HG03066 (cell line): ENCODE measurements at regions not wholly inside any gene's neighbourhood (a gene's known extent, or its start where the extent isn't known, plus 50 kb on each side); places are given as distances from the start of the nearest gene placed in this dataset.

Source experiments
- ATAC-seq: cut with Tn5 transposase; IDR thresholded peaks from one replicate; pipeline ENCODE4 v1.9.1; 2021; ENCODE audit warnings: low read depth; ENCODE audit not compliant: unreplicated experiment

DNA sequence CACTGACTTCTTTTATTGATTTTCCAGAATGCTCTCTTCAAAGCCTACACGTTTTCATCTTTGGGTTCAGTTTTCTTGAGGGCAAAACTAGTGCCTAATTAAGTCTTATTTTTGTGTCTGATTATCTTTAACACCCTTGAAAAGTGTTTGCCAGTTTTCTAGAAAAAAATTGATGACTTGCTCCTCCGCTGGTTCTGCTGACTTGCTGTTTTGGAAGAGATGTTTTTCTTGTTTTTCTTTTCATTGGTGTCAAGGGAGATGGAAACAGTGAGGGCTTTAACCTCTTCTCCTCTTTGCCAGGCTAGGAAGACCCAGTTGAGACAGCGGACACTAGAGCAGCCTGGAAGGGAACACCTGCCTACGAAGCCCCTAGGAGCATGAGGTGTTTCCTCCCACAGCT, 123.7 kb upstream of the EEPD1 start:
- no peak for ATAC-seq

DNA sequence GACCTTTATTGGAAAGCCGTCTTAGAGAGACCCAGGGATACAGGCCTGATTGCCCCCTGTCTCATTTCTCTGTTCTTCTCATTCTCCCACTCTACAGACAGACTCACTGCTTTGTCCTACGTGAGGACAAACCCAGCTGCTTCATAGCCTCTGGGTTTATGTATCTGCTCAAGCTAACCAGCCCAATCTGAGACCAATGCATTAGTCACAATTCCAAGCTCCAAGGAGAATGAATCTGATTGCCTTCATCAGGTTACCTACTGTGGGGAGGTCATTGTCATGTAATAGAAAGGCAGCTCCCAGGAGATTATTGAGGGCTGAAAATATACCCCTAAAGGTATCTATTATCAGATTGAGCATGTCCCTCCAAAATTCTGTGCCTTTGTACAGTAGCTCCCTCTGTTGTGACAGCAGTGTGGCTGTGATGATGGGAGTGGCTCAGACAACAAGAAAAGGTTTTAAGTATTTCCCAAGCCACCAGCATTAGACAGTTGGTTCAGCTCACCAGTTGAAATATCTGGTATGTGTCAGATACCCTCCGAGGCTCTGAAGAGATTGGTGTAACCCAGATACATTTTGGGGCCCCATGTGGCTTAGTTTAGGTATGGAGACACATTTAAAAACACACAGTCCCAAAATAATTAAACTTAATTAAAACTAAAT, 123.1 kb upstream of the EEPD1 start:
- ATAC-seq = no peak

DNA sequence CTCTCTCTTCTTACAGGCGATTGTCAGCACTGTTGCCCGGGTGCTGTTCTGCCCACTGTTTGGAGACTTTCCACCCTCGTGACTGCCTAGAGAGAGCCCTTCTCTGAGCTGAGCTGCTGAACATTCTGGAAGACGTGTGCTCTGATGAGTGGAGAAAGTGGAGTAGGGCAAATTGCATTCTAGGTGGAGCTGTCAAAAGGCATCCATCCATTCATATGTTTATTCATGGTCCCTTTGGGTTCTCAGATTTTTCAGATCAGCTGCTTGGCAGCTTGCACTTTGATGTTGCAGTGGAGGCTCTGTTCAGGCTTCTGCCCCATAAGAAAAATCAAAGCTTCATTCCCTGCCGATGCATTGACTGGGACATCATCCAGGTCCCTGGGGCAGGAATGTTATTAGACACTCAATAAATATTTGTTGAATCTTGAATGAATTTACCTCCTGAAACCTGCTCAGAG, 120.7 kb upstream of the EEPD1 start:
- ATAC-seq = no peak

DNA sequence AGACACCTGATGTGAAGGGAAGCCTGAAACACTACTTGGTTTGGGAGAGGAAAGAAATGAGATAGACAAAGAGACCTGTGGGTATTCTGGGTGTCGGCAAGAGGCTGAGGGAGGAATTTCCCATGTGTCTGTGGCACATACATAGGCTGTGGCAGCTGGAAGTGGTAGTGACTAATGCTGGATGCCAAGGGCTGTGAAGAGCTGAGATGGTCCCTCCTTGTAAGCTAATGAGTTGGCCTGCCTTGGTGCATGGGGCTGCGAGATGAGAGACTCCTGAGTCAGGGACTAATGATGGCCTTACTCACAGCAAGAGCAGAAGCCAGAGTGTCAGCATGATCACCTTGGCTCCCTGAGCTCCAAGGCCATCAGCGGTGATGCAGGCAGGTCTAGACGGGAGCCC, 119.0 kb upstream of the EEPD1 start:
- ATAC-seq = no peak

DNA sequence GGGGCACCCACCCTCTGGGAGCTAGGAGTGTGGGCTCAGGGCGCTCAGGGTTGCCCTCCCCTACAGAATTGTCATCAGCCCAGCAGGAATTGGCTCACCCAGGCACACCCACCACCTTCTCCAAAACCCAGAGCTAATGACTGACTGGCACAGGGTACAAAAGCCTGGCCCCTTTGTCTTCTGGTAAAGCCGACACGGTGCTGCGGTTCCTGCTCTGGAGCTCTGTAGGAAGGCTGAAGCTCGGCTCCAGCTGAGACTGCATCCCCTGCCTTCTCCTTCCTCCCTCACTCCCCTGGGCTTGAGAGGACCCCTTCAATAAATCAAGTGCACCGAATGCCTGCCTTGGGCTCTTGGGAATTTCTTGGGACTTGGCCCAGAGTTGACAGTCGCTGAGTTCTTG, 117.9 kb upstream of the EEPD1 start:
- ATAC-seq = no peak

DNA sequence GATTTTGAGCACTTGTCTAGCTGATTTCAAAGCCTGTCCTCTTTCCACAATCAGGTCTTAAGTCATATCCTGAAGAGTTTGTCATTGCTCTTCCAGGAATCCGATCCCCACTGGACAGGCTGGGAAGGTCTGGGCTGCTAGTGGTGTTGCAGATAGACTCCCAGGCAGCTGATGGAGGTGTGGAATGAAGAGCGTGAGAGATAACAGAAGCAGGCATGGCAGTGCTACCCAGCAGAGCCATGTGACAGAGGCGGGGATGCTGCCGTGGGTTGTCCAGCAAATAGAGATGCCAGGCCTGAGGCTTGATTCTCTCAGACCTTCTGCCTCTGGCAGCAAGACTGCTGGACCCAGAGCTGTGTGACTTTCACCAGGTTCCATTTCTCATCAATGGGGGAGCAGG, 116.5 kb upstream of the EEPD1 start:
- no peak for ATAC-seq

DNA sequence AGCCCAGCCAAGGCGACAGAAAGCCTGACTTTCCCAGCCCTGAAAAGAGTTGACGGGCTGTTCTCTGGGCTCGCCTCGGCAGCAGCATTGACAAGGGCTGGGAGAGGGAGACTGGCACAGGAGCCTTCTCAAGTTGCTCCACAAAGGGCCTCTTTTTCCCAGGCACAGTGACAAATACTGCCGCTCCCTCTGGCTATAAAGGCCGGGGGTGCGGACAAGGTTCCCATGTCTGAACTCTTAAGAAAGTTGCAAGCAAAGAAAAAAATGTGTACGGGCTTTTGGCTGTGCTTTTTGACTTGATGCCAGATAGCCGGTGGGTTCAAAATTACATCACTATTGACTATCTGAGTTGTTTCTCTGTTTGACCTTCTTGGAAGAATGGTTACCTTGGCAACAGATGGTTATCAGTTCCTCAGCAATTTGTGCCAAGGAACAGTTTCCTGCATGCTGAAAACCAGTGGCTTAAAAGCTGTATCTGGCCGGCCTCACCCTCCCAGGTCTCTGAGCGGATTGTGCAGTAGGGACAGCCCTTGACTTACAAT, 115.9 kb upstream of the EEPD1 start:
- no peak for ATAC-seq

DNA sequence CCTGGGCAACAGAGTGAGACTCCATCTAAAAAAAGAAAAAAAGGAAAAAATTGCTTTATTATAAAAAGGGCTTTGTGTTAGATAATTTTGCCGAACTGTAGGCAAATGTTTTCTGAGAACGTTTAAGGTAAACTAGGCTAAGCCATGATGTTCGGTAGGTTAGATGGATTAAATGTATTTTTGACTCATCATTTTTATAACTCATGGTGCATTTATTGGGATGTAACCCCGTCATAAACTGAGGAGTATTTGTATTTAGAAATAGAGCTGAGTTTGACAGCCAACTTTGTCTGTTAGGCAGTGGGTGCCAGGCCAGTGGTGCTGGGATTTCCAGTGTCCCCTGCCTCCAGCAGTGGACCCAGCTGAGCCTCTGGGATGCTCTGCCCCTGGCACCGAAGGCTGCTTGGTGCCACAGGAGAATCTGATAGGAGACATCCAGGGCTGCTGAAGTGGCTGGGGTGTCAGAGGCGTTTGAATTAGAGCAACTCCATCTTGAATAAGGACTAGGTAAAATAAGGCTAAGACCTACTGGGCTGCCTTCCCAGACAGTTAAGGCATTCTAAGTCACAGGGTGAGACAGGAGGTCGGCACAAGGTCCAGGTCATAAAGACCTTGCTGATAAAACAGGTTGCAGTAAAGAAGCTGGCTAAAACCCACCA, 114.9 kb upstream of the EEPD1 start:
- ATAC-seq = no peak

DNA sequence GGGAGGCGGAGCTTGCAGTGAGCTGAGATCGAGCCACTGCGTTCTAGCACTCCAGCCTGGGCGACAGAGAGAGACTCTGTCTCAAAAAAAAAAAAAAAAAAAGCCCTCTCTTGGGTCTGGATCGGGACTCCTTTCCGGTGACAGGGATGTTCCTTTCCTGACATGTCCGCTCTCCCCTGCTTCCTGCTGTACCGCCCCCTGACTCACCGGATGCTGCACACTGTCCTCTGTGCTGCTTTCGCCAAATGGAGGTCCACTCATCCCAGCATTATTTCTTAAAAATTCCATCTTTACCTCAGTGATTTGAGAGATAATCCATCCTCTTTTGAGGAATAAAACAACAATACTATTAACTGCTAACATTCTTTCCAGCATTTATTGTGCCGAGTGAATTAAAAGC, 113.8 kb upstream of the EEPD1 start:
- ATAC-seq = no peak

DNA sequence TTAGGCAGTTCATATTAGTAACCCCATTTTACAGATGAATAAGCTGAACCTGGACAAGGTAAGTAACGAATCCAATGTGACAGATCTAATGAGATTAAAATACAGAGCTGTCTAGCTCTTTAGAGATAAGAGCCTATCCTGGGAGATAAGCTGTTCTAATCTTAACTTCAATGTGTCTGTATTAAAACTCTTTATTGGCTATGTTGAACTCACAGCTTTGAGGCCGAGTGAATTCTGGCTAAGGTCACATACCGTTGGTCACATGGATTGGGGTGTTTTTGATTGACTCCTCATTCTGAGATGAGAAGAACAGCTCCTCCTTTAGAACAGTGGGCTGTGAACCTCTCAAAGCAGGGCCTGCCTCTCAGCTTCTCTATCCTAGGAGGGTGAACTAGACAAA, 113.4 kb upstream of the EEPD1 start:
- ATAC-seq = no peak

DNA sequence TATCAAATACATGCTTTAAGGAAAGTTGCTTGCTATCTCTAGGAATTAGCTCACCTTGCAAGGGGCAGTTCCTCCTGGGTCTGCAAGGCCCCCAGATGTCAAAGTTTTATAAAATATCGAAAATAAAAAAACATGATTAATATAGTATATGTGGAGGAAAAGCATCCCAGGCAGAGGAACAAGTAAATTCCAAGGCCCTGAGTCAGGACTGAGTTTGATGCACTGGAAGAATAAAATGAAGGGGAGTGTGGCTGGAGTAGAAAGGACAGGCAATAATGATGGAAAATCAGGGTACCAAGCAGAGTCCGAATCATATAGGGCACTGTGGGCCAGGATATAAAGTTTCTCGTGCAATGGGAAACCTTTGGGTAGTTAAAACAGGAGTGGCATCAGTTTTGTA, 112.4 kb upstream of the EEPD1 start:
- ATAC-seq = no peak

DNA sequence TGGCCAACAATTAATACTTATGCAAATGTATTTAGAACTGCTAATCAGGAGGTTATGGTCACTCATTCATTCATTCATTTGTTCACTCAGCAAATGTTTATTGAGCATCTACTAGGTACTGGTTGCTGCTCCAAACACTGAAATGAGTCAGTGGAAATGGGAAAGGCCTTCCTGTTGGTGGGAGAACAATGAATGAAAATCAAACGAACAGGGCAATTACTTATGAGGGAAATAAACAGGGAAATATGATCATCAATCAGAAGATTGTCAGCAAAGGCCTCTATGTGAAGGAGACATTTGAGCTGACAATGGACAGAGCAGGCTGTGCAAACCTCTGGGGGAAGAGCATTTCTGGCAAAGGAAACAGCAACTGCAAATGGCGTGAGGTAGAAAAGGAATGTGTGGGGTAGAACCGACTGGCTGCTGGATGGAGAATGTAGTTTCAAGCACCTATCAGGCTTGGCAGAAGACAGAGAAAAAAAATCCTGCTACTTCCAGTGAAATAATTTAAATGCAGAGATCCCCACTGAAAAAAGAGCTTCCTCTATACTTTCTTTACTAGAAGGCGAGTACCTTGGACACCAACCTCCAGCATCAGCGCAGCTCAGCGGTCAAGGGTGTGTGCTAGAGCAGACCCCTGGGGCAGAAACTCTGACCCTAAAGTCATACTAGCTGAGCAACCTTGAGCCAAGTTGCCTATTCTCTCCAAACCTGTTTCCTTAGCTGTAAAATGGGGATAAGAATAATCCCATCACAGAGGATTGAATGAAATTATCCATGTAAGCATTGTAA, 108.8 kb upstream of the EEPD1 start:
- no peak for ATAC-seq

DNA sequence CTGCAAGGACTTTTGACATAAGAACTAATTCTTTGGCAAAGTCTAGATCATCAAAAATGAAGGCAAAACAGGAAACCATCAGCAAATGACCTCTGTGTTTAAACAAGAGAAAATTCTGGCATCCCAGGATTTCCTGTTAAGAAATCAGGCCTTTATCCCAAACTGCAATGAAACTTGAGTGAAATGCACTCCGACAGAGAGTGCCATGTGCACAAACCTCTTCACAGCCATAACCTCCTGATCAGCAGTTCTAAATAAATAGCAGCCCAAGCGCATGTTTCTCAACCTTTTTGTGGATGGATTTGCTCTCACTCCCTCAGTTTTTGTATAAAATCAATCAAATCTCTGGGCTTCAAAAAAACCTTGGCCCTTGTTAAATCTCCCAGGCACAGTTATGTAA, 107.7 kb upstream of the EEPD1 start:
- no peak for ATAC-seq

DNA sequence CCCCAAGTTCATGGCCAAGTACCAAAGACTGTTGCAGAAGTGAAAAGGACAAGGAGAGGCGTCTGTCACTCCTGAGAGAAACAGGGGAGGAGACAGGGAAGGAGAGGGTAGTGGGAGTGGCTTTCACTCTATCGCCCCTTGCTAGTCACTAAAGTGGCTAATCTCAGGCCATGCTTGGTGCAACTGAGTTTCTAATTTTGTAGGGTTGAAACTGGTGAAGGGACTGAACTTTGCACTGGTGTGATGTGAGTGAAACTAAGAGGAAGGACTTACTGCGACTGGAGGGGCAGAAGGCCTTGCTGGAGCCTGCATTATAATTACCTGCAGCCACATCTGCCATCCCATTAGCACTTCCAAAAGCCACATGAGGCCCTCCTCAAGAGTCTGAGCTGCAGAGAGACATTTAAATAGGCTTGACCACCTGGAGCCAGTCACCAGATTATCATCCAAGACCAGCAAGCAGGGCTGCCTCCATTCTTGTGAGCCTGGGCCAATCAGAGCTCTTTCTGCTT, 107.2 kb upstream of the EEPD1 start:
- ATAC-seq = no peak

DNA sequence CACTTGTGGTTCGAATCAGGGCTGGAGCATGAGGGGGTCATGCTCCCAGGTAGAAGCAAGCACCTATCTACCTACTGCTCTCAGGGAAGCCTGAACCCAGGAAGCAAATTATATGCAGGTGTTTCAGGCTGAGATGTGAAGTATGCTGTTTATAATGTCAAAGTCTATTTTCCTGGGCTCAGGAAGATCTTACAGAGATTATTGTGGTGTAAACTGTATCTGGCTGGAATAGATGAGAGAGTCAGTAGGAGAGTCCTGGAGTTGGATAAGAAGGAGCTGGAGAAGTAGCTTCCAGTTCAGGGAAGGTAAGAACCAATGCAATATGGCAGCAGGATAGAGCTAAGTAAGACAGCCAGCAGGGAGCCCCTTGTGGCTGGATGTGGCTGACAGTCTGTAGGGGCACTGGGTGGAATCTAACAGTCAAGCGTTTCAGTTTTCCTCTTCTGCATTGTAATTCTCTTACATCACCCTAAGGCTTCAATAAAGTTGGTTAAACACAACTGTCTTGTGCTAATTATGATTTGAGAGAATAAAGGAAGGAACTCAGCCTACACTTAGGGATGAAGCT, 105.9 kb upstream of the EEPD1 start:
- ATAC-seq = no peak

DNA sequence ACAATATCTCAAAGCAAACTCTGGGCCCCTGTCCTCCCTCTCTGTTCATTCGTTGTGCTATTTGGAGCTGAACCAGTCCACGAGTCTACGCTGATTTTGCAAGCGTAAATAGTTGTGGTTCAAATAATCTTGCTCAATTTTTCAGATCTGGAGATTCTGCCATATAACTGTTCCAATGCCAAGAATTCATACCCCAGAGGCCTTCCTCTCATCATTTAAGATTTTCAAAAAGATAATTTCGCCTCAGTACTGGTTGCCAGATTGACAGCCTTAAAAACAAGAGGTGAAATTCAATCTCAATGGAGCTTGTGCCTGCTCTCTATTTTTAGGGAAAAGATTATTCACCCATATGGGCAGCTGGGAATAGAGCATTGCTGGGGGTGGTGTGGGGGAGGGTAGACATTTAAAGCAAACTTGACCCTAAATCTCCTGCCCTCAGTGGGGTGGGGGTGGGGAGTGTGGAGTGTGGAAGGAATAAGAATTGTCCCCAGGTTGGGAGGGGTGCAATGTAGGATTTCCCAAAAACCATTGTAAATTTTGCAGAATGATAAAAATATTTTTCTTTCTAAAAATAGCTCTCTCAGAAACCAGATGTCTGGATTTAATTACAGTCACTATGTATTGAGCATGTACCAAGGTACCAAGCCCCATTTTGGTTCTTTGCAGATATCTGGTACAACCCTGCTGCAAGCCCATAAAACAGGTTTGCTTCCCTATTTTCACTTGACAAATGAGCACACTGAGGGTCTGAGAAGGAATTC, 104.7 kb upstream of the EEPD1 start:
- no peak for ATAC-seq

DNA sequence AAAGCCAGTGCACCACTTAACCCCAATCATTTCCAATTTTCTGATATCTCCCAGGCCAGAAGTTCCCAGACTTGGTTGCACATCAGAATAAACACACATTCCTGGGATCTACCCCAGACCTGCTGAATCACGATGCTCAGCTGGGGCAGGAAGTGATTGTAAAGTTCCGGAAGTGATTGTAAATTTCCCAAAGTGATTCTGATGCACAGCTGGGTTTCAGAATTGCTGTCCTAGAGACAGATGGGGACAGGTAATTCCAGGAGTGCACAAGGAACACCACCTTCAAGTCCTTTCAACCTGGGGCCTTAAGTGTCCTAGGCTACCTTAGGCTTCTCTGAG, 104.2 kb upstream of the EEPD1 start:
- no peak for ATAC-seq

DNA sequence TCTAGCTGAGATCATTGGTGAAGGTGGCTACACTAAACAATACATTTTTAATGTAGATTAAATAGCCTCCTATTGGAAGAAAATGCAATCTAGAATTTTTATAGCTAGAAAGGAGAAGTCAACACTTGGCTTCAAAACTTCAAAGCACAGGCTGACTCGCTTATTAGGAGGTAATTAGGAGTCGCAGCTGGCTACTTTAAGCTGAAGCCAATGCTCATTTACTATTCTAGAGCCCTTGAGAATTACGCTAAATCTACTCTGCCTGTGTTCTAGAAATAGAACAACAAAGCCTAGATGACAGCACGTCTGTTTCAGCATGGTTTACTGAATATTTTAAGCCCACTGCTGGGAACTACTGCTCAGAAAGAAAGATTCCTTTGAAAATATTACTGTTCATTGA, 101.6 kb upstream of the EEPD1 start:
- no peak for ATAC-seq

DNA sequence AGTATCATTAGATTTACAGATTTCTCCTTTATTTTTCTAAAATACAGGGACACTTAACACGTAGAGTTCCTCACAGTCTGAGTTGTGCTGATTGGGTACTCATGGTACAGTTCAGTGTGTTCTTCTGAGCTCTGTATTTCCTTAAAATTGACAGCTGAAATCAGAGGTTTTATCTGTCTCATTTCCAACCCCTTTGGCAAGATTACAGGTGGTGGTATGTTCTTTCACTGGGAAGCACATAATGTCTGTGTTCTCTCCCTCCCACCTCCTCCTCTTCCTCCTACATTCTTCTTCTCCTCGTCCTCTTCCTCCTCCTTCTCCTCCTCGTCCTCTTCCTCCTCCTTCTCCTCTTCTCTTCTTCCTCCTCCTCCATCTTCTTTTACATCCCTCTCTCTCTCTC, 99.5 kb upstream of the EEPD1 start:
- no peak for ATAC-seq

DNA sequence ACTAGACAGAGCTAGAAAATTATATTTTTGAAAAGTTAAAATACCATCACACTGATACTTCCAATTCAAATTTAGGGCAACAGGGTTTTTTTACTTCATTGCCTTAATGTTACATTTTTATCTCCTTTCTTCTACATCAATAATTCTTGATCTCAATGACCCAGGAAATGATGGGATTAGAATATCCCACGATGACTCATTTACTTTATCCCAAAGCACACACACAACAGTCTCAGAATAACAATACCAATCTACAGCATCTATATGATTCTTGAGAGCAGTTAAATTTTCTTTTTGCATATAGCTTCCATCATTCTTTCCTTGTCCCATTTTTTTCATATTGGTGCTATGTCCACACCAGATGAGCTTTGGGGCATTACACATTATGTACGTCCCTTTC, 98.4 kb upstream of the EEPD1 start:
- ATAC-seq = no peak
